GM18868 (cell line): ENCODE measurements at regions not wholly inside any gene's neighbourhood (a gene's known extent, or its start where the extent isn't known, plus 50 kb on each side); places are given as distances from the start of the nearest gene placed in this dataset.
"Not testable (repeated sequence)": the region's sequence is repeated elsewhere in the genome, so short reads cannot be mapped to it uniquely, and the experiment has no call there.

Experiments used
- ATAC-seq: cut with Tn5 transposase; IDR thresholded peaks from one replicate; pipeline ENCODE4 v1.9.1; 2021; ENCODE audit warnings: mild to moderate bottlenecking, moderate library complexity; ENCODE audit not compliant: unreplicated experiment

DNA sequence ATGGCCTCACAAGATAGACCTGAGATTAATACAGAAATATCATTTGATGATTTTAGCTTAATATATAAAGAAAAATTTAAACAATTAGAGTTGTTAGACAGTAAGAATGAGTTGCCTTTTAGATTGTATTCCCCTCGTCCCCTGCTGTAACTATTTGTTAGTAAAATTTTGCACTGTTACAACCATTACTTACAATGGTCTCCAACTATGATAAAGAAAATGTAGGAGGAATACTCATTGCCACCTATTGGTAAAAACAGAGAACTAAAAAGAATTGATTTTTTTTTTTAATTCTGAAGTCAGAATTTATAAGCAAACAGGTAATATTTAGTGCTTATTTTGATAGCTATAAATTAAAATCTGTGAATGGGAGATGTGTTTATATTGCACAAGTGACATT lies 937.6 kb downstream of the TLE4 start:
- ATAC-seq = no peak

DNA sequence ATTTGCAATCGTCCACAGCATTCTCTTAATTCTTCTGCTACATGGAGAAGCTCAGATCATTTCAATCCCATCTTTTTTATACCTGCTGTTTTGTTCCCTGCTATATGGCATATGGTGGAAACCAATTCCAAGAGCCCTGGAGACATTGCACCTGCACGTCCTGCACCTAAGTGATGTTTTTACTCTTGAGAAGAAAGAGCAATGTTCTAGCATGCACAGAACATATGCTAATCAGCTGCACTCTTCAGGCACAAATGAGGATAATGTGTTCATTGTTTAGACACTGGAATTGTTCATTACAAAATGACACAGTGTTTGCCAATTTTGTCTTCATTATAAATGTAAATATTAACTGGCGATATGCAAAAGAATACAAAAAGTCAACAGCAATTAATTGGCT lies 935.8 kb downstream of the TLE4 start:
- no peak for ATAC-seq

DNA sequence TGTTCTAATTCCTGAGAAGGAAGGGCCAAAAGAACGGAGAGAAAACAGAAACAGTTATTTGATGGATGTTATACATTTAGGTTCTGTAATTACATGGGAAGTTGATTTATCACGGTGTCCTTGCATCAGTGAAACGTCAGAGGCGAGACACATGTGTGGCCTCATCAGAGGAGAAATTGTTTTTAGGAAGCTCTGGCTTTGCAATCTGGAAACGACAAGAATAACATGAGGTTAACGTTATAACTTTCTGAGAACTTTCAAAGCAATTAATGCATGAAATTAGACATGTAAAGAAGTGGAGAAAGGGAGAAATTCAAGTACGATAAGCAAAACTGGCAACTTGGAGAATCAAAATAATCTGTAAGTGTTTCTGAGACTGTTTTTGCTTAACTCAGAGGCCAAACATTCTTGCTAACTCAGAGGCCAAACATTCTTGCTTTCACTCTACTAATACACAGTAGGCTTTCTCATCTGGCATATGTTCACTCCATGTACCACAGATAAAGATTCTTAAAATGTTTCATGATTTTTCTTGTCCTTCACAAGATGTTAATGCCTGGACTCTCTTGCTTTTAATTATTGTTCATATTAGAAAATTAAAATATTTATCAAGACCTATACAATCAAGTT lies 933.0 kb downstream of the TLE4 start:
- no peak for ATAC-seq

DNA sequence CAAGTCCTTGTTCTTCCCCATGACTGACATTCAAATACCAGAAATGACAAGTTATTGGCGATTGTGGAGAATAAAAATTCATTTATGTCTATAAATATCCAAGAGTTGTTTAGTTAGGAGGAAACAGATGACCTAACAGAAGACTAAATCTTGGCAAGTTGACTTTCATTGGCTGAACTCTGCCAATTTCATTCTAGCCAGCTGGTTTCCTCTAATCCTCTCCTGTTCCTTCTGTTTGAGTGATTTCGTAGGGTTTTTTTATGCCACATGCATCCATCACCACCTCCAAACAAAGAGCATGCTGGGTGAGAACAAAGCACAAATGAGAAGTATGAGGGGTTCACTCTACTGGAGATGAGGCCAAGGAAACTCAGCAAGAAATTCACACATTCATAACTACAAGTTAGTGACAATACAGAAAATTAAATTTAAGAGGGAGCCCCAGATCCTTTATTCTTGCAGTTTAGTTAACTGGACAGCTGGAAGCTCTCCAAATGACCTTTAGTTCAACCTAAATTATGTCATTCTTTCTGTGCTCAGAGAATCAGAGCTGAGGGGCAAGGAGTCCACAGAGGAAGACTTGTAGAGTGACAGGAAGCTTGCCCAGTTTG lies 932.0 kb downstream of the TLE4 start:
- ATAC-seq = no peak

DNA sequence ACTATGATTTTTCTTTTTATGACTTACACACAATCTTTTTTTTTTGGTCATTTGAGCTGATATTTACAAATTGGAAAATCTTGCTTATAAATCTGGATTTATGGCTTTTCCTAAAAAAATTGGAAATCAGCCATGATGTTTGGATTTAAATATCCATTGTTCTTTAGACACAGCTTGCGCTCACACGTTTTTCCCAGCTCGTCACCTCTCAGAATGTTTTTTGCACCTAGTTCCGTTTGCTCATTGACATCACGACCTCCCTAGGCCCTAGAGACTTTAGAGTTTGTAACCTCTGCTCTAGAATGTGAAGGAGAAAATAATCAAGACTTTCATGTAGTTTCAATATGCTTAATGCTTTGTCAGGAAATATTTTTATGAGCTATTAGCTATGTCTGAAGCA lies 930.5 kb downstream of the TLE4 start:
- no peak for ATAC-seq

DNA sequence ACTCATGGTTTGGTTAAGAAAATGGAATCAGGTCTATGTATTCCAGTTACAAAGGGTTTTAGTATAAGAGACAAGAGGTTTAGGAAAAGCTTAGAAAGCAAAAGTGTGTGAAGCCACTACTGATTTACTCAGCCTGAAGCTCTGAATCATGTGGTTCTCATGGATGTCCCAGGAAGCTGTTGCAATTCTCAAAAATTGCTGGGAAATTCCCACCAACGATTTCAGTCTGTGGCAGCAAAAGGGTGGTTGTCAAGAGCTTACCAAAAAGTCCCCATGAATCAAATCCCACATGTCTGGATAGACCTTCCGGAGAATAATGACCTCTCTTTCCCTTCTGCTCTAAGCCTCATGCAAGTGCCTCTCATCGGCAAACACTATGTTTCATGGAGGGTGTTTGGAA lies 929.9 kb downstream of the TLE4 start:
- ATAC-seq = no peak

DNA sequence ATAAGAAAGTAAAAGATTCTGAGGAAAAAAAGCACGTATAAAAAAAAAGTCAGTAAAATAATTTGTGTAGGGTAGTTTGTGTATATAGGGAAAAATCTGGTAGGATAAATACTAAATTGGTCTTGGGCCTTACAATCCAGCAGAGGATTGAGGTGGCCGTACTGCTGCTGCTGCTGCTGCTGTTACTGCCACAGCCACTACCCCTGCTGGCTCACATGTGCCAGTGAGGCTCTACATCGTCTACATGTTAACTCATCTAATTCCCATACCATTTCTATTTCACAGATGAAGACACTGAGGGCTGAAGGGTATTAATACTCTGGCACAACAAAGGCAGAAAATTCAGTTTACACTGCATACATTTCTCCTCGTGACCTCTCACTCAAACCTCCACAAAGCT lies 928.5 kb downstream of the TLE4 start:
- ATAC-seq = no peak

DNA sequence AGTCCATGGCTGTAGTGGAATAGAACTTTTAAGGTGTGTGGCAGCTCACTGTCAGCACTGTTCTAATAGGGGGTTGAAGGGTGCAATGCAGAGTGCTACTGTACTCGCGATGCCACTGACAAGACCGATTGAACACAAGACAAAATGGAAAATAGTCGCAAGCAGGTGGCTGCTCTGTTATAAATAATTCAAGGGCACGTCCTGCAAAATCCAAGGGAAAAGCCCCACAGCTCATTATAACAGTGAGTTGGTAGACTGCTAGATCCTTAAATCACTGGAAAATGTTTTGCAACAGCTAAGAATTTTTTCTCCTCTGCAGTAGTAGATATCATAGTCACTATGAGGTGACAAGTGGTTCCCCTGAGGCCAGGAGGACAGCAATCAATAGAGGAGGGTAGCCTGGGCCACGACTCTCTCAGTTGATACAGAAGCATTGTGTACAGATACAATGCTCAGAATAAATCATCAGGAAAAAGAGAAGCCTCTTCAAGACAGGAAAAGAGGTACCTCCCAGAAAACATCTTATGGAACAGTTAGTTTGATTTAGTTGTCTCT lies 926.3 kb downstream of the TLE4 start:
- ATAC-seq = no peak

DNA sequence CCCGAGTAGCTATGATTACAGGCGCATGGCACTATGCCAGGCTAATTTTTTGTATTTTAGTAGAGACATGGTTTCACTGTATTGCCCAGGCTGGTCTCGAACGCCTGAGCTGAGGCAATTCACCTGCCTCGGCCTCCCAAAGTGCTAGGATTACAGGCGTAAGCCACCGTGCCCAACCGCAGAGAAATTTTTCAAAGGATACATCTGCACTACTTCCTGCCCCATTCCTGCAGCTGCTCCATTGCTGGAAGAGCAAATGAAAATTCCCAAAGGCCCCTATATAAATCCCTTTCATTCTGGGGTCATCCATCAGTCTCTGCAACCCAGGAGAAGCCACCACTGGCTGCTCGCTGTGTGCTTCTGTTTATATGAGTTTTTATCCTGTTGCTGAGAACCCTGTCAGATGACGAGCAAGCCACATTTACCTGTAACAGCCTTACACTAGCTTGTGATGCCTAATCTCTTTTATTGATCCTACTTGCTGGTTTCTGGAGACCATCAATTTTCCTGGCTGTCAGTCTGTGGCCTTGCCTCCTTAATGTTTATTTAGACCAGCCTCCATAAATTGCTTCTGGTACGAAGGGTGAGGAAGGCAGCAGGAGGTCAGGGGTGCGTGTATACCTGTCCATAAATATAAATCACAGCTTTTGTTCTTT lies 925.3 kb downstream of the TLE4 start:
- ATAC-seq = no peak

DNA sequence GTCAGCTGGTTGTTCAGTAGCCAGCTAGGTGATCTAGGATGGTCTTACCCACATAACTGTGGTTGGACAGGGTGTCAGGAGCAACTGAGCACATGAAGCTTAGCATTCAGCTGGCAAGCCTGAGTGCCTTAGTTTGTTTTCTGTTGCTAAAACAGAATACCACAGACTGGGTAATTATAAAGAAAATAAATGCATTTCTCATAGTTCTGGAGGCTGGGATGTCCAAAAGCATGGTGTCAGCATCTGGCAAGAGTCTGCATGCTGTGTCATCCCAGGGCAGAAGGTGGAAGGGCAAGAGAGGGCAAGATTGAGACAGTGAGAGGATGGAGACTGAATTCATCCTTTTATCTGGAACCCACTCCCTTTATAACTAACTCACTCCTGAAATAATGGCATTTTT lies 921.5 kb downstream of the TLE4 start:
- no peak for ATAC-seq

DNA sequence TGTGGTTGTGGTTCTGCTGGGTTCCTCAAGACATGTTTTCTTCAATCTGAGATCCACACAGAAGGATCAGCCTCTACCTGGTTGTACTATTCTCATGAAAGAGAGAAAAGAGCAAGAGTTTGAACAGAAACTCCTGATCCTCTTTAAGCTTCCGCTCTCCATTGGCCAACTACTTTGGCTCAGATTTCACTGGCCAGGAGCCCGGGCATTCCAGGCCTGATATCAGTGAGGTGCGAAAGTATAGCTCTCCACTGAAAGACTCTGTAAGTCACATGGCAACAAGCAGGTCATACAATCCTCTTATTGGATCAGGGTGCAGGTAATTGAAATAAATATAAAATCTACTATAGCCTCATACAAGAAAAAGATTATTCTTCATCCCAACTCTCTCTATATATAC lies 920.5 kb downstream of the TLE4 start:
- no peak for ATAC-seq

DNA sequence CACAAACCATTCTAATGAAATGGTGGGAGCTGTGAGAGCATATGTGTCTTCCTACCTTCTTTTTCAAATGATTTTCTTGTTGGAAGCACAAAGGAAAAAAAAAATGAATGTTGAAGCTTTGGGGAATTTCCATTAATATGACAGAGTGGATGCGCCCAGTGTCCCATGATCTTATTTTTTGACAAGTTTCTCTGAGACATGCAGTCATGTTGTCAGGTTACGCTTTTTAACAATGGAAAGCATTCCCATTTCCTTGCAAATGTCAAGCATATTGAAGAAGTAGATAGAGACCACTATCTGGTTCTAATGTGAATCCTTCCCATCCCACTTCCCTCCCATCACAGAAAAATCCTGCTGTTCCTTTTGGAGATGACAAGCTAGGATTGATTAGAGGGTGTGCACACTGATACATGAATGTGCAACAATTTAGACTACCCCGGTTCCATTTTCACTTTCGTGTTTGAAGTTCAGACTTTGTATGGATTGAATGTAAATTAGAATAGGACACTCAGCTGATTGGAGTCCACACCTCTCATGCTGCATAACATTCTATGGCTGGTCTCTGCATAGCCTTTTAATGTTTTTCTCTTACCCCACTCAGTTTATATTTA lies 919.4 kb downstream of the TLE4 start:
- ATAC-seq = no peak

DNA sequence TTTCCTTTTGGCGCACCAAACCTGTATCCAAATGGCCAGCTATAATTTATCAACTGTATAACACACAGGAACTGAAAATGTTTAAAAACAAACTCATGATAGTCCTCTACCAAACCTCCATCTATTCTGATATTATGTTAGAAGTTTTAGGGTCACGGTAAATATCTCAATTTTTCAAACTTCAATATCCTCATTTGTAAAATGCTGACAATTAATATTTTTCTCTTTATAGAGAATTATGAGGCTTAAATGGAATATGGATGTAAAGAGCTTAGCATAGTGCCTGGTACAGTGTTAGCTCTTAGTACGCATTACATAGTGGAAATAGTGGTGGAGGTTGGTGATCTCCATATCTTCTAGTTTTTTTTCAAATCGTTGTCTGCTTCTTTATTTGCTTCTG lies 917.6 kb downstream of the TLE4 start:
- ATAC-seq = no peak

DNA sequence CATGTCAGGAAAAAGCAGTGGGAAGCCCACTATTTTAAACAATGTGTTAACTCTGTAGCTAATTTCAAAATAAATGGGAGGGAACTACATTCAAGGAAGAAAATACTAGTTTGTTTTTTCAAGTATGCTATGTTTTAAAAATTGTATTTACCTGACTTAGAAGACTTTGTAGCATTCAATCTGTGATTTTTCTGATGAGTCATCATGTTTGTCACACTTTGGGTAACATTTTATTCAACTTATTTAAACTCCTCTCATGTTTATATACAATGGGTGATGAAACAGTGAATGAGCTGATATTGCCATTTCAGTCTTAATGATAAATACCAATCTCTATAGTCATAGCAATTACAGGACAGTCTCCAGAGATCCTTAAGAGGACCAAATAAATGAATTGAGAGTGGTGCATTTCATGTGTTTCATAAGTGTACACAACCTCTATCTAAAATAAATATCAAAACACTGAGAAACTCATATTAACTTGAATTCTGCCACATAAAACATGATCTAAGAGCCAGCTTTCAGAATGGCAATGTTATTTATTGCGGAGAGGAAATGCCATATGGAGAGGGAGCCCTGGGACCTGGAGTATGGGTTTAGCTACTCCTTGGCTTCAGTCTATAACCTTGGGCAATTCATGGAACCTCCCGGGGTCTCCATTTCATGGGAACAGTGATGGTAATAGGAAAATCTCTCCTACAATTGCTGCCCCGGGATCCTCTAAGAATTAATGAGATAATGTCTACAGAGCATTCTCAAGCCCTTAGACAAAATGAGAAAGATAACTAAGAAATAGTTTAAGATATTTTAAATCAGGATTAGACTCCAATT lies 913.9 kb downstream of the TLE4 start:
- no peak for ATAC-seq

DNA sequence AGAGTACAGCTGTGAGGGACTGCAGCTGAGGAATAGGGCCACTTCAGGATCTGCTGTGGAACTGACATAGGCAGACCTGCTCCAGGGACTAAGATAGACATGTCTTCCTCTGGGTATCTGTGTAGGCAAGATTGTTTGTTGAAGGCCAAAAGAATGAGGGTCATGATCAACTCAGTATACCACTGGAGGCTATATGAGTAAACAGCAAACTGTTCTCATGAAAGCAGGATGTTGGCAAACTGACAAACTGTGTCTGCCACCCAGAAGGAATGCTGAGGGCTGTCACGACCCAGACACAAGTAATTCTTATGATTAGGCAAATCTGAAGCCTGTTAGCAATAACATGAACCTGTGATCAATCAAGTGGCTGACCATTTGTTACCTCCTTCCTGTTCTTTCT lies 910.5 kb downstream of the TLE4 start:
- not testable (repeated sequence) for ATAC-seq

DNA sequence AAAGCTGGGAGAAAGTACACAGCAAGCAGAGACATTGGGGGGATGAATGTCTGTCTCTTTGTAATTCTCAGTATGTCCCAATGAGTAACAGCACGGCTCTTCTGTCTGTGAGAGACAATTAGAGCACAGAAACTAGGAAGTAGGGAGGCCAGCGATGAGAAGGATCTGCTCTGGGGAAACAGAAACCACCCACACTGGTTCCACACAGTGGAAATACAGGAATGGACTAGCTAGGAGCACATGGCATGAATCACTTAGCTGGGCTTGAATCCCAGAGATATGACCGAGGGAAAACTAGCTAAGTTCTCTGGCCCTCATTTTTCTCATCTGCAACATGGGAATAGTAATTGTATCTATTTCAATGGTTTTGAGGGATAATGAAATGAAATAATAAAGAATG lies 895.9 kb downstream of the TLE4 start:
- no peak for ATAC-seq

DNA sequence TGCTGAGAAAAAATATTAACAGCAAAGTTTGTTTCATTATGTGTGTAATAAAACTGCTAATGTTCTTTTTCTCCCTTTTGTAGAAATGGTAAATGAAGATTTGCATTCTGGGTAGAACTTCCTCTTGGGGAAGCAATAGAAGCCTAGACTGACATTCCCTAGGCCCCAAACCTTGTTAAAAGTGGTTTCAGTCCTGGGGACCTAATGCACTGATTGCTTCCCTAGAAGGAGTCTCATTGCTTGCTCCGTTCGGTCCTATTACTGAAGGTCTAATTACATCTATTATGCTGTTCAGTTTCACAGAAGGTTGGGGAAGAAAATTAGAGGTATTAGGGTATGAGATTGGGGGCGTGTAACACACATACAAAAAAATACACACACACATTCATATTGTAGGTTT lies 893.8 kb downstream of the TLE4 start:
- no peak for ATAC-seq

DNA sequence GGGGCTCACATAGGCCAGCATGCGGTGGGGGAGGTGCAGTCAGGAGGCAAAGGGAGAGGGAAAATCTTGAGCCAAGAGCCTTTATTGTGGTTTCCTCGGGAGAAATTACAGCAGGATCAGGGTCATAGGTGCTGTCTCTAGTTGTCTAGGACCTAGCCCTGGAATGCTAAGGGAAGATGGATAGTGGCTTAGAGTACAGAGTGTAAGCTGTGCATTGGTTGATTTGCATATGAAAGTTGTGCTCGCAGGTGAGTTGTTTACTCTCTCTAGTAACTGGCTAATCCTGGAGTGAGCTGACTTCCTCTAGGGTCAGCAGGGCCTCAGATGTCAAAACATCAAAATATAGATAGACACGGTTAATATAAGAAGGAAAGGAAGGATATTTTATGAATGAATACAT lies 877.7 kb downstream of the TLE4 start:
- ATAC-seq = no peak

DNA sequence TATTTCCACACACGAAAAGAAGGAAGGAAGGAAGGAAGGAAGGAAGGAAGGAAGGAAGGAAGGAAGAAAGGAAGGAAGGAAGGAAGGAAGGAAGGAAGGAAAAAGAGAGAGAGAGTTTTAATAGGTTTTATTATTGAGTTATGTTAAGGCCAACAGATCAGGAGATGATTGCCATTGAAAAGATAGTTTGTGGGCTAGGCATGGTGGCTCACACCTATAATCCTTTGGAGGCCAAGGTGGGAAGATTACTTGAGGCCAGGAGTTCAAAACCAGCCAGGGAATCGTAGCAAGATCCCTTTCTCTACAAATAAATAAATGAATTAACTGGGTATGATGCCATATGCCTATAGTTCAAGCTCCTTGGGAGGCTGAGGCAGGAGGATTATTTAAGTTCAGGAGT lies 877.2 kb downstream of the TLE4 start:
- no peak for ATAC-seq

DNA sequence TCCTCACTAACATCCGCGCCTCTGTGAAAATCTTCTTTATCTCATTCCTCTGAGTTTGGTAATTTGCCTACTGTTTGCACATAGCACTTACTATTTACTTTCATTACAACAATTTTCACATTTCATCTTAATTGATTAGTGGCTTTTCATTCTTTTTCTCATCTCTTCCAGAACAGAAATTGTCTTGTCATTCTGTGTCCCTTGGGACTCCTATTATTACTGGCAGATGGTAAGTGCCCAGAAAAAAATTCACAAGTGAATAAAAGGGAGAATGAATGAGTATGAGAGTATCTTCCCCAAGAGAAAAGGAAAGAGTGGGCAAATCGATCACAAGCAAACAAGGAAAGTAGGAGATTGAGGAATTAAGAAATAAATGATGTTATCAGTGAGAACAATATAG lies 876.1 kb downstream of the TLE4 start:
- no peak for ATAC-seq

DNA sequence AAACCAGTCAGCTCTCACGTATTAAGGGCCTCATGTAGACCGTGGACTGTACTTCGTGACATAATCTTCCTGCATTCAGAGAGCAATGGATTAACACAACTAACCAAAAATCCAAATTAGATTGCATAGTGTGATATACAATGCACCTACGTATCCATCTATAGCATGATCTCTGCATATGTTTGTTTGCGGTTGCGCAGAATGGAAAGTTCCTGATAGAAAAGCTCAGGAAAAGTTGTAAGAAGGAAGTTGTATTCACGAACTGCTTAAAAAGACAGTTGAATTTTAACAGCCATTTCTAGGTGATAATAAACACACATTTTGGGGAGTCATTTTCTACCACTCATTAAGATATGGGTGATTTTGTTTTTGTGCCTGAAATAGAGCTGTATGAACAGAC lies 869.0 kb downstream of the TLE4 start:
- ATAC-seq = no peak
